22Rv1 (cell line): ENCODE measurements at regions not wholly inside any gene's neighbourhood (a gene's known extent, or its start where the extent isn't known, plus 50 kb on each side); places are given as distances from the start of the nearest gene placed in this dataset.

Source experiments
- H3K27ac ChIP-seq: fragments of 450-650 bp; 2 replicates; pipeline ENCODE4 v1.5.1; 2017
- ZFX ChIP-seq: fragments of 450-650 bp; IDR thresholded peaks from 2 replicates; pipeline ENCODE4 v1.6.1; 2017; ENCODE audit warnings: antibody characterized with exemption, borderline replicate concordance
- TF ChIP-seq, protein P1 (sequence below): fragments of 450-650 bp; IDR thresholded peaks from 2 replicates; pipeline ENCODE4 v1.5.1; 2017; ENCODE audit warnings: mild to moderate bottlenecking

DNA sequence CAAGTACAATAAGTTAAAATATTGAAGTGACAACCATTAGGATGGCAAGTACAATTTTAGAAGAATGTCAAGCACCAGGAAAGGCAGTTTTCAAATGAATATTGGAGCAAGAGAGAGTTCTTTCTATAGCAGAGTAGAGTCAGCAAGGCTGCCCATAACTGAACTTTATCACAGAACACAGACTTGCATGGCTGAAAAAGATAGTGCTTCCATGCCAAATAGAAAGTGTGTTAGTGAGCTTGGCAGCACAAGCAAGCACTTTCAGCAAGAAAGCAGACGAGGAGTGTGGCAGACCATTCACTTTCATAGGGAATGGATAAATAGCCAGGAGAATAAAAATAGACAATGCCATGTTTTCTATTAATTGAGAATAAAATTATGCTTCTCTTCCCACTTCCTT lies 647.0 kb upstream of the MGAT4C start:
- no peak for TF ChIP-seq ZFX
- TF ChIP-seq, protein P1, sequence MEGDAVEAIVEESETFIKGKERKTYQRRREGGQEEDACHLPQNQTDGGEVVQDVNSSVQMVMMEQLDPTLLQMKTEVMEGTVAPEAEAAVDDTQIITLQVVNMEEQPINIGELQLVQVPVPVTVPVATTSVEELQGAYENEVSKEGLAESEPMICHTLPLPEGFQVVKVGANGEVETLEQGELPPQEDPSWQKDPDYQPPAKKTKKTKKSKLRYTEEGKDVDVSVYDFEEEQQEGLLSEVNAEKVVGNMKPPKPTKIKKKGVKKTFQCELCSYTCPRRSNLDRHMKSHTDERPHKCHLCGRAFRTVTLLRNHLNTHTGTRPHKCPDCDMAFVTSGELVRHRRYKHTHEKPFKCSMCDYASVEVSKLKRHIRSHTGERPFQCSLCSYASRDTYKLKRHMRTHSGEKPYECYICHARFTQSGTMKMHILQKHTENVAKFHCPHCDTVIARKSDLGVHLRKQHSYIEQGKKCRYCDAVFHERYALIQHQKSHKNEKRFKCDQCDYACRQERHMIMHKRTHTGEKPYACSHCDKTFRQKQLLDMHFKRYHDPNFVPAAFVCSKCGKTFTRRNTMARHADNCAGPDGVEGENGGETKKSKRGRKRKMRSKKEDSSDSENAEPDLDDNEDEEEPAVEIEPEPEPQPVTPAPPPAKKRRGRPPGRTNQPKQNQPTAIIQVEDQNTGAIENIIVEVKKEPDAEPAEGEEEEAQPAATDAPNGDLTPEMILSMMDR: no peak
- H3K27ac ChIP-seq: no peak overlapping the region

DNA sequence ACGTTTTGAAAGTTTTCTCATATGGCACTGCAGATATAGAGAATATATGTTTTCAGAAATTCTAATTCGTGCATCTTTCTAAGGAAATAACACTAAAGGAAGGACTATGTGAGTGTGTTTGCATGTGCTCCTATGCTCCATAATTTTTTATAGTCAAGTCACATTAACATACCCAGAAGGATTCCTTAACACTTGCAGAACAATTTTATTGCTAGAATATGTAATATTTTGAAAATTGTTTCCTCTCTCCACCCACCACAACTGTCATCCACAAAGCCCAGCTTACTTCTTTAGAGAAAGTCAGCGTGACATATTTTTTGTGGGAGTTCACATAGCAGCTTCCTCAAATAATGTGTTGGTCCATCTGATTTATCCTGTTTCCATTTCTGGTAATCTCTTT lies 604.6 kb upstream of the MGAT4C start:
- no peak overlapping the region for H3K27ac ChIP-seq
- no peak for TF ChIP-seq ZFX
- TF ChIP-seq, protein P1: no peak

- no peak overlapping the region for H3K27ac ChIP-seq
- TF ChIP-seq, protein P1: no peak
- no peak for TF ChIP-seq ZFX
Measured at GRCh38 chr12:86852451-86852850, 596.3 kb upstream of the MGAT4C start.

- TF ChIP-seq, protein P1: no peak
- TF ChIP-seq ZFX: no peak
- H3K27ac ChIP-seq: no peak overlapping the region
Measured at GRCh38 chr12:86838711-86839110, 582.5 kb upstream of the MGAT4C start.

GRCh38 chr12:86838260-86838659 lies 582.1 kb upstream of the MGAT4C start:
- no peak overlapping the region for H3K27ac ChIP-seq
- TF ChIP-seq, protein P1: no peak
- no peak for TF ChIP-seq ZFX

DNA sequence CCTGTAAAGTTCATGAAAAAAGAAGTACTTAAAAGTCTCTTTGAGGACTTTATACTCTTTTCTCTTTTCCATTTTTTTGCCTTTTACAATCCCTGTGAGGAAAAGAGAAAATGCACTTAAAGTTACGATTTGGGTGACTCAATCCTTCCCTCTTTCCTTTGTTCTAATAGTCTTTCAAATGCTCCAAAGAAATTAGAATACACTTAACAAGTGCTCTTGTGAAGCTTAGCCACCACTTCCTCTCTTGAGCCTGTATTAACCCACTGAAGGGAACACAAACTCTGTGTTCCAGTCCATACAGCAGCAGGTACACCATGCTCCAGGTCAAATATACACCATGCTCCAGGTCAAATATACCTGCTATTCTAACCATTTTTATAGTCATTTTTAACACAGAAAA lies 581.1 kb upstream of the MGAT4C start:
- H3K27ac ChIP-seq: no peak overlapping the region
- TF ChIP-seq, protein P1: no peak
- no peak for TF ChIP-seq ZFX

GRCh38 chr12:86834217-86834616 lies 578.0 kb upstream of the MGAT4C start:
- TF ChIP-seq, protein P1: no peak
- no peak for TF ChIP-seq ZFX
- no peak overlapping the region for H3K27ac ChIP-seq
